Nephron (organoid): ENCODE measurements at regions not wholly inside any gene's neighbourhood (a gene's known extent, or its start where the extent isn't known, plus 50 kb on each side); places are given as distances from the start of the nearest gene placed in this dataset.

ENCODE experiments used
- H3K27ac Mint-ChIP-seq, 3 experiments: 2 replicates each; pipeline ENCODE4 v1.8.0; 2020; ENCODE audit warnings: mixed read lengths in 3 of 3, mild to moderate bottlenecking in 2 of 3, moderate library complexity in 1 of 3
- H3K27me3 Mint-ChIP-seq: 2 replicates; pipeline ENCODE4 v1.8.0; 2021; ENCODE audit warnings: low read depth, mild to moderate bottlenecking, moderate library complexity, mixed read lengths
- H3K36me3 Mint-ChIP-seq: 2 replicates; pipeline ENCODE4 v1.8.0; 2020; ENCODE audit warnings: low read depth, mixed read lengths
- H3K4me1 Mint-ChIP-seq: 2 replicates; pipeline ENCODE4 v1.8.0; 2020; ENCODE audit warnings: mixed read lengths
- H3K4me3 Mint-ChIP-seq, 3 experiments: 2 replicates each; pipeline ENCODE4 v1.8.0; 2020; ENCODE audit warnings: mild to moderate bottlenecking in 3 of 3, mixed read lengths in 3 of 3, moderate library complexity in 2 of 3
- H3K9me3 Mint-ChIP-seq: 2 replicates; pipeline ENCODE4 v1.8.0; 2020; ENCODE audit warnings: mixed read lengths
- CTCF ChIP-seq, 3 experiments: fragments of 200-600 bp; sonication (generic); IDR thresholded peaks; one replicate each; pipeline ENCODE4 v1.5.0; 2021; ENCODE audit warnings: antibody characterized with exemption in 3 of 3; ENCODE audit not compliant: unreplicated experiment in 3 of 3

GRCh38 chr7:155871211-155871610 is 58.9 kb upstream of the SHH start:
- Mint-ChIP-seq H3K9me3 (peaks cover 7% of the 10 kb centered on the region), H3K4me3 (no peak overlapping the region), H3K27ac (no peak overlapping the region), H3K27me3 (peaks cover 5% of the 10 kb centered on the region), H3K36me3 (no peaks in the 10 kb centered on the region), H3K4me1 (no peaks in the 10 kb centered on the region)
- TF ChIP-seq CTCF (IDR thresholded peaks at IDR 0.05; ENCODE audit: unreplicated experiment in 3 of 3): no peak

DNA sequence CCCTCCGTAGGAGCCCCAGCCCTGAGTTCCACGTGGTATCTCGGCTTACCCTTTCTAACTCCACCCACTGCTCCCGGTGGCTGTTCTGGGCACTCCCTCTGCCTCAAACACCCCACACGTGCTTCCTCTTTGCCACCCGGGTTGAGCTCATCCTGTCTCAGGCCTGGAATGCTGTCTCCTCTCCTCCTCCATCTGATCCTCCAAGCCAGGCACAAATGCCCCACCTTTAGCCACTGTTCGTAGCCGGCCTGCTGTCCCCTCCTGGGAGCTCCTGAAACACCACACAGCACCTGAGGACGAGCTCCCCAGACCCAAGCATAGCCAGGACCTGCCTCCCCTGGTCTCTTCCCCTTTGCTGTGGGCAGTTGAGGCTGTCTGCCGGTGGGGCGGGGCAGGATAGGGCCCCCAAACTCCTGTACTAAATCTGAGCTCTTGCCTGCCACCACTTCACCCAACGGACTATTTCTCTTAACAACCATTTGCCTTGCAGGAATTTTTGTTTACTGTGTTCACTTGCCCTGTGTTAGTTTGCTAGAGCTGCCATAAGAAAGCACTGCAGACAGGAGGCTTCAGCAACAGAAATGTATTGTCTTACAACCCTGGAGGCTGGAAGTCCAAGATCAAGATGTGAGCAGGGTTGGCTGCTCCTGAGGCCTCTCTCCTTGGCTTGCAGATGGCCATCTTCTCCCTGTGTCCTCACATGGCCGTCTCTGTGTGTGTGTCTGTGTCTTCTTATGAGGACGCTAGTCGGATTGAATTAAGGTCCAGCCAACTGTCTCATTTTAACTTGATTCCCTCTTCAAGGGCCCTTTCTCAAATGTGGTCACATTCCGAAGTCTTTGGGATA is 58.3 kb upstream of the SHH start:
- TF ChIP-seq CTCF (IDR thresholded peaks at IDR 0.05; ENCODE audit: unreplicated experiment in 3 of 3): no peak
- H3K27me3 Mint-ChIP-seq: peaks cover 5% of the 10 kb centered on the region
- H3K36me3 Mint-ChIP-seq: no peaks in the 10 kb centered on the region
- no peaks in the 10 kb centered on the region for H3K4me1 Mint-ChIP-seq
- peaks cover 7% of the 10 kb centered on the region for H3K9me3 Mint-ChIP-seq
- no peak overlapping the region for H3K4me3 Mint-ChIP-seq
- no peak overlapping the region for H3K27ac Mint-ChIP-seq

- H3K27me3 Mint-ChIP-seq: peaks cover 7% of the 10 kb centered on the region
- TF ChIP-seq CTCF (IDR thresholded peaks at IDR 0.05; ENCODE audit: unreplicated experiment in 3 of 3): no peak
- H3K9me3 Mint-ChIP-seq: peaks cover 7% of the 10 kb centered on the region
- no peak overlapping the region for H3K4me3 Mint-ChIP-seq
- no peaks in the 10 kb centered on the region for H3K4me1 Mint-ChIP-seq
- no peak overlapping the region for H3K27ac Mint-ChIP-seq
- no peaks in the 10 kb centered on the region for H3K36me3 Mint-ChIP-seq
Measured at GRCh38 chr7:155869784-155870076, 57.5 kb upstream of the SHH start.

GRCh38 chr7:155868955-155869783 is 56.9 kb upstream of the SHH start:
- TF ChIP-seq CTCF (IDR thresholded peaks at IDR 0.05; ENCODE audit: unreplicated experiment in 3 of 3): no peak
- Mint-ChIP-seq H3K36me3 (no peaks in the 10 kb centered on the region), H3K4me3 (no peak overlapping the region), H3K4me1 (no peaks in the 10 kb centered on the region), H3K27me3 (peaks cover 9% of the 10 kb centered on the region), H3K27ac (no peak overlapping the region), H3K9me3 (peaks cover 7% of the 10 kb centered on the region)

- H3K27me3 Mint-ChIP-seq: peaks cover 4% of the 10 kb centered on the region
- H3K4me3 Mint-ChIP-seq: no peak overlapping the region
Measured at GRCh38 chr7:155867734-155868400, 55.6 kb upstream of the SHH start.

More at GRCh38 chr7:155867734-155868400, 55.6 kb upstream of the SHH start:
- no peak for TF ChIP-seq CTCF (IDR thresholded peaks at IDR 0.05; ENCODE audit: unreplicated experiment in 3 of 3)
- no peak overlapping the region for H3K27ac Mint-ChIP-seq
- H3K4me1 Mint-ChIP-seq: no peaks in the 10 kb centered on the region
- H3K36me3 Mint-ChIP-seq: no peaks in the 10 kb centered on the region
- H3K9me3 Mint-ChIP-seq: peaks cover 7% of the 10 kb centered on the region
